HL-60/S4 (cell line): ENCODE measurements at regions not wholly inside any gene's neighbourhood (a gene's known extent, or its start where the extent isn't known, plus 50 kb on each side); places are given as distances from the start of the nearest gene placed in this dataset.
"Not testable (repeated sequence)": the region's sequence is repeated elsewhere in the genome, so short reads cannot be mapped to it uniquely, and the experiment has no call there.

Source experiments
- in situ Hi-C: fragments of 300-500 bp; cut with MboI; formaldehyde crosslinking; loops from 2 replicates; pipeline ENCODE4 v1.14.3; 2022; ENCODE audit warnings: low sequenced_read_pairs

DNA sequence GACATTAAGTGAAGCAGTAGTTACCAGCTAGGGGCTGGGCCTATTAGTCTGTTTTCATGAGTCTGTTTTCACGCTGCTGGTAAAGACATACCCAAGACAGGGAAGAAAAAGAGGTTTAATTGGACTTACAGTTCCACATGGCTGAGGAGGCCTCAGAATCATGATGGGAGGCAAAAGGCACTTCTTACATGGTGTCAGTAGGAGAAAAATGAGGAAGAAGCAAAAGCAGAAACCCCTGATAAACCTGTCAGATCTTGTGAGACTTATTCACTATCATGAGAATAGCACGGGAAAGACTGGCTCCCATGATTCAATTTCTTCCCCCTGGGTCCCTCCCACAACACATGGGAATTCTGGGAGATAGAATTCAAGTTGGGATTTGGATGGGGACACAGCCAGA is 108.0 kb upstream of the LNX1 start:
- in situ Hi-C loops: not testable (repeated sequence)

DNA sequence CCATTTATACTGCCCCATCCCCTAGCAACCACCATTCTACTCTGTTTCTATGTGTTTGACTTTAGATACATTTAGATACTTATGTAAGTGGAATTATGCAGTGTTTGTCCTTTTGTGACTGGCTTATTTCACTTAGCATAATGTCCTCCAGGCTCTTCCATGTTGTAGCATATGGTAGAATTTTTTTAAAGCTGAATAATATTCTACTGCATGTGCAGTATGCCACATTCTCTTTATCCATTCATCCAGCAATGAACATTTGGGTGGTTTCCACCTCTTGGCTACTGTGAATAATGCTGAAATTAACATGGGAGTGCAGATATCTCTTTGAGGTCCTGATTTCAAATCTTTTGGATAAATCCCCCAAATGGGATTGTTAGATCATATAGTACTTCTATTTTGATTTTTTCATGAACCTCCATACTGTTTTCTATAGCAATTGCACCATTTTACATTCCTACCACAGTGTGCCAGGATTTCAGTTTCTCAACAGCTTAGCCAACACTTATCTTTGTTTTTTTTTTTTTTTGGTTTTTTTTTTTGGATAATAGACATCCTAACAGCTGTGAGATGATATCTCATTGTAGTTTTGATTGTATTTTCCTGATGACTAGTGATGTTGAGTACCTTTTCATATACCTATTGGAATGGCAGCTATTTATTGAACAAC is 105.9 kb upstream of the LNX1 start:
- in situ Hi-C loops: no loop called here

DNA sequence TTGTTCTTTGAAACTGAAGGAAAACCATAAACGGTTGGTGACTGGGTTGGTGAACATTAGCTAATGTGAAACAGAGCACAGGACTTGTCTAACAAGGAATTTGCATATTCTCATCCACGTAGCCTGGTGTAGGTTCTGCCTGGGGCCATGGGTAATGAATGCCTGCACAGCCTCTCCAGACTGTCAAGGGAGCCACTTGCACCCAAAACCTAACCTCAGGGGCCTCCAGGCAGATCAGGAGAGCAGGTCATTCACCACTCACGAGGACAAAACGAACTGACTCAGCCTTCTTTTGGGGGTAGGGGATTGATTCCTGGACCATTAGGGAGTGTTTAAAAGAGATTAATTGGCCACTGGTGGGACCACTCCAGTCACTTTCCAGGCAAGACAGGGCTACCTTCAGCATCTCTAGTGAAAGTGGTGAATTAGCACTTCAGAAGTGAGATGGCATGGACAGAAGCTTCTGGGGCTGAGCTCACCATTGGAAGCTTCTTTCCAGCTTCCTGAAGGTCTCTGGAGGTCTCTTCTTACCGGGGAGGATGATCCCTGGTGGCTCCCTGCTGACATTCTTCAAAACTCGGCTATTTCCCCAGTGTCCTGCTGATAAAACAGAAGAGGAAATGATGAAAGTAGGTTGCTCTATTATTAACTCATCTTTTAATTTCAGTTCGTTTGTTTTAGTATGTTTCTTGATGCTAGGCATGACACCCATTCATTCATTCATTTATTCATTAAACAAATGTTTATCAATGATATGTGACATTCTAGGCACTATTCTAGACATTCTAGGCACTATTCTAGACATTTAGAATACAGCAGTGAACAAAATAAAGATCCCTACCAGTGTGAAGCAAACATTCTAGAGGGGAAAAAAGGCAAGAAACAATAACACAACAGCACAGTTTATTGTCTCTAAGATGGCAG is 104.5 kb upstream of the LNX1 start:
- in situ Hi-C loops: no loop called here

DNA sequence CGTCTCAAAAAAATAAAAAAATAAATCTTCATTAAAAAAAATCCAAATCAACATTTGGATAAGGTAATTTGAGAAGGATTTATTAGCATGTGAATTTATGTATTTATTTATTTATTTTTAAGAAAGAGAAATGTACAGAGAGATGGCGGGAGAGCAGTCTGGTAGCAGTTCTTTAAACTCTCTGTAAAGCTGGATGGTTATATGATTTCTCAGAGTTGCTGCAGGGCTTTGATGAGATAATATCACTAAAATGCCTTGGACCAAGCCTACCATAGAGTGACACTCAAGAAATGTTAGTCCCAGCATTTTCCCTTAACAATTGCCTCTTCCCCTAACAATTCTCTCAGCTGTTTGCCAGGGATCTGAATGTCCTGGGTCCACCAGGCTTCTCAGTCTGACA is 103.4 kb upstream of the LNX1 start:
- in situ Hi-C loops: no loop called here

DNA sequence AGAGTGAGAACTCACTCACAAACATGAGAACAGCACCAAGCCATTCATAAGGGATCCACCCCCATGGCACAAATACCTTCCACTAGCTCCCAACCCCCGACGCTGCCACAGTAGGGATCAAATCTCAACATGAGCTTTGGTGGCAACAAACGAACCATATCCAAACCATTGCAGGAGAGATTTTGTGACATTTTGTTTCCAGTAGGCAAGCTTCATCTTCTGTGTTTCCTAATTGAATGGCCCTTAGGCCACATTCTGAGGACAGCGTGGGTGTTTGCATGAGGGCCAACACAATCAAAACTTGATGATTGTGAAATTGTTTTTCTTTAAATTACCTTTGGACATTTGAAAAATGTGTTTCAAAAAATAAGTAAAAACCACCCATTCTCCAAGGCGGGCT is 102.6 kb upstream of the LNX1 start:
- in situ Hi-C loops: no loop called here

DNA sequence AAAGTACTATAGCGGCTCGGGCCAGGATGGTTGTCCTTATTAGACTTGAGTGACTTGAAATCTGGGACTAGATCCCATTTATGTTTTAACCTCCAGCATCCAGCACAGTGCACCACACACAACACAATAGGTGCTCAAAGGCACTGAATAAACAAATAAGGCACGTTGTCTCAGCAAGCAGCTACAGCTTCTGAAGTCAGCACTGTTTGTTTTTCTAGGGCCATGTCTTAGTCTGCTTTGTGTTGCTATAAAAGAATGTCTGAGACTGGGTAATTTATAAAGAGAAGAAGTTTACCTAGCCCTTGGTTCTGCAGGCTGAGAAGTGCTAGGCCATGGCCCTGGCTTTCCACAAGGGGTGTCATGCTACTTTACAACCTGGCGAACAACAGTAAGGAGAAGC is 102.1 kb upstream of the LNX1 start:
- in situ Hi-C loops: no loop called here

DNA sequence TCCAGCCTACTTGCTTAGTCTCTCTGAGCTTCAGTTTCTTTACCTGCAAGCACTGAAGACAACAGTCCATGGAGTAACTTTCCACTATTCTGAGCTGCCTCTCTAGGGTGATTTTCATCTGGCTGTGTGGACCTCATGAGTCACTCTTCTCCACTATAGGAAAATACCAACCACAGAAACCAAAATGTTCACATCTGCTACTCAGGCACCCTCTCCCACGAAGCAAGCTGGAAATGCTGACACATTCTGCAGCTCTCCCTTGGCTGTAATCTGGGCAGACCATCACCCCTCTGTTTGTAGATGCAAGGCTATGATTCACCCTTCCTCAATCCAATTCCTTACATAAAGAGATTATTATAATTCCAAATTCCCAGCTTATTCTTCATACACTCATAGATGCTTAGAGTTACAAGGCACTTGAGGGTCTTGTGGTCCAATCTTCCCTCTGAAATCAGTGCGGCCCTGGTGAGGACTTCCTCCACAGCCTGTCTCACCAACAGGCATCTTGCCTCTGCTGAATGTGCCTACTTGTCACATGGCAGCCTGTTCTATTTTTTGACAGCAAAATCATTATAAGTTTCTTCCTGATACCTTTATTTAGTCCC is 97.0 kb upstream of the LNX1 start:
- in situ Hi-C loops: no loop called here

DNA sequence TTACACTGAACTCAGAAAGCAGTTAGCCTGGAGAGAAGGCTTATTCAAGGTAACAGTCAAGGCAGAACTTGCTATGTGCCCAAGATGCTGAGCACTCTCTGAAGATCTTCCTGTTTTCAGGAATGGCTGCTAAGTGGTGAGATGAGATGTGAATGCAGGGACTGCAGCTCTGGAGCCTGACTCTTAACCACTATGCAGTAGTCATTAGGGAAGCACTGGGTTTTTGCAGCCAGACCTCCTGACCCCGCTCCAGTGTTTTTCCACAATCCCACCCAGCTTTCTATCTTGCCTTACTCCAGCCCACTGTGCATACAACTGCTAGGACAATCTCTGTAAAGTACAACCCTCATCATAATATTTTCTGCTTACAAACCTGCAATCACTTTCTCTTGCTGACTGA is 95.2 kb upstream of the LNX1 start:
- in situ Hi-C loops: no loop called here

DNA sequence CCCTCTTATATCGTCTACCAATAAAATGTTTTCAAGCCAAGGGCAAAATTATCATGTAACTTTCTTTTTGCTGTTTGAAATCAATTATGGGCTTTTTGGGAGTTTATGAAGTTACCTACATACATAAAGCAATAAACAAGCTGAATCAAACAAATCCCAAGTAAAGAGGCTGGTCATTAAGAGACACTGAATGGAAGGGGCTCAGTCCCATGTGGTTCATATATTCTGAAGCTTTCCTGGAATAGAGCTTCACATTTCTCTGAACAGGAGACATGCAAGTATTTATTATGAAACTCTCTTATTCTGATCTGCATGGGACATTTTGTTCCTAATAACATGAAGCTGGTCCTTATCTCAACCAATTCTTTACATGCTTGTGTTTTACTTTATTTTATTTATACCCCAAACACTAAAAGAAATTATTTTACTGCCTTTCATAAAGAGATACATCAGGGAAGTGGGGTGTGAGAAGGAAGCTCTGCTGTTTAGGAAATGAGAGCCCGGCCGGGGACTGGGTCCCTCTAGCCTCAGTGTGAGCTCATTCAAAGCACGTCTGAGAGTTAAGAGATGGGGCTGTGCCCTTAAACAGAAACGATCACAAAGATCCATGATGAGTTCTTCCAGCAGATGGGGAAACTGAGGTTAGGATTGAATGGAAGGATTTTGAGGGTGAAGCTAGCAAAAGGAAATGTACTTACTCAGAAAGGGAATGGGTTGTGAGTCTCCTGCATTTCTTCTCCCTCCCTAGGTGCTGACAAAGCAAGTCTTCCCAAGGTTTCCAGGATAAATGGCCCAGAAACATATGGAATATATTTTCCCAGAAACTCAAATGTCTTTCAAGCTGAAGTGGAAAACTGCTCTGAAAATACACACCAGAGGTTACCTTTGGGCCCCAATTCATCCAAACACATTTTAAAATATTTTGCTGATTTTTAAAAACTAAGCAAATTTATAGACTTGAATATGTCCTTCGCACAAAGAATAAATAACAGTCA is 93.1 kb upstream of the LNX1 start:
- in situ Hi-C loops: no loop called here

DNA sequence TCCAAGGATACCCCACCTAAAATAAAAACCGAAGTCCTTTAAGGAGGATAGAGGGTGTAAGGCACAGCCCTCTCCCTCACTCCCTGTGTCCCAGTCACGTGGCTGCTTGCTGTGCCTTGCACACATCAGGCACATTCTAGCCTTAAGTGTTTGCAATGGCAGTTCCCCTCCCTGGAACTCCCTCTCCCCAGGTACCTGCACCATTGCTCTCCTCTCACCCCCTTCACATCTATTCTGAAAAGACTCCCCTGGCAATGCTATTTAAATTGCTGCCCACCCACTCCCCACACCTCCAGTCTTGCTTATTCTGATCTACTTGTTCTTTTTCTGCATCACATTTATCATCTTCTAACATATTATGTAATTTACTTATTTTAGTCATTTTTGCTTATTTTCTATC is 91.6 kb upstream of the LNX1 start:
- in situ Hi-C loops: no loop called here

DNA sequence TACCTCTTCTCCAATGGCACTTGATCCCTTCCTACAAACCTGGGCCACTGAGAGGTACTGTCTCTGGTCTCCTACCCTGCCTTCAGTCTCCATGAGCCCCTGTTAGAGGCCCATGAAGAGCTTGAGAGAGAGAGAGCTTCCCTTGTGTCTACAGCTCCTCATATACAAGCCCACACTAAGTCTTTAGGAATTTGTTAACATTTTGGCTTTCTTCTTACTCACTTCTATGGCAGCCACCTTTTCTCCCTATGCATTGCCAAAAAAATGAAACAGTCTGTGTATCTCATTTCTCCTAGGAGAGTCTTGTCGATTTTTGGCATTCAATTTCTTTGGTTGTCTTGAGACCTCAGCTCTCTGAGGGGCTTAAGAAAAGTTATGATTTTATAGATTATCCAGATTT is 90.9 kb upstream of the LNX1 start:
- in situ Hi-C loops: no loop called here

DNA sequence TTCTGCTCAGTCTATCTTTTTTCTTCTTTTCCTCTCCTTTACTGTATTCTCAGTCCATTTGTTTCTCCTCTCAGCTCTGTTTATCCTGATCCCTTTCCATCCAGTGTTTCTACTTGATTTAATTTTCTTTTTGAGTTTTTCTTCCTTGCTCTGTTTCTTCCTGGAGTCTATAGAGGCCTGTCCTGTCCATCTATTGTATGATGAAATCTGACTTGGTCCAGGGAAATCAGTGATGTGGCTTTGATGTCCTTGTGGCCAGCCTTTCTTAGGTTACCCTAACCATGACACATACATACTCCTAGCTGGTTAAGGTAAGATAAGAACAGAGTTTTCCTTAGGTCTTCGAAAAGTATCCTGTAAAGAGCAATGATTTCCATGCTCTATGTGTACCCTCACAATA is 89.3 kb upstream of the LNX1 start:
- in situ Hi-C loops: no loop called here

DNA sequence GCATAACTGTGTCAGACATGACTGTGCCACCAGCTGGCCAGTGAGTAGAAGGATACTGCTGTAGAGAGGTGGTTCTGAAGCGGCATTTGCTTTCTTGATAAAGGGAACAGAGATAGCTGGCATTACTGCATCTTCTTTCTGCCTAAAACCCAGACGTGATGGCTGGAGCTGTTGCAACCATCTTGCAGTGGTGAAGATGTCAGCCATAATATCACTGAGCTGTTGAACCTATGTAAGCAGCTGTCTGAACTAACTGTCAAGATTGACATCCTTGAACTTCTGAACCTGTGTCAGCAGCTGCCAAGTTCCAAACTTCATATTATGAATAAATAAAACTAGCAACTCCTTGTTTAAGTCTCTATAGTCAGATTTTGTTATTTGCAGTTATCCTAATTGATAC is 88.9 kb upstream of the LNX1 start:
- in situ Hi-C loops: no loop called here

DNA sequence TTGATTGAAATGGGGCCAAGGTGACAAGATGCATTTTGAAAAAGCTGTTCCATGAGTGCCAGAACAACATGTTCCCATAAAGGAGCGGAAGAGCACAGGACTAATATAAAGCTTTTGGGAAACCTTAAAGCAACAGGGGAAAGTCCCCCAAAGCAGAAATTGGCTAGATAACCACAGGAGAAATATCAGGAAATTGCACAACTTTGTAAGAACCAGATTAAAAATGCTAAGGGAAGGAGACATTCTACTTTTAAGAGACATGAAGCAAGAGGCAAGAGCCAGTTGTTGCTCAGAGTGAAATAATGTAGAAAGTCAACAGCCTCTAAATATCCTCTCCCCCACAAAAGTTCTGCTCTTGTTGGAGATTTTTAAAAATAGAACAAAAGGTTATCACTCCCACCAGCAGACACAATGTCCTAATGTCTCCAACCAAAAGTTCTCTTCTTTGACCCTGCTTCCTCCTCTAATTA is 85.2 kb upstream of the LNX1 start:
- in situ Hi-C loops: no loop called here

DNA sequence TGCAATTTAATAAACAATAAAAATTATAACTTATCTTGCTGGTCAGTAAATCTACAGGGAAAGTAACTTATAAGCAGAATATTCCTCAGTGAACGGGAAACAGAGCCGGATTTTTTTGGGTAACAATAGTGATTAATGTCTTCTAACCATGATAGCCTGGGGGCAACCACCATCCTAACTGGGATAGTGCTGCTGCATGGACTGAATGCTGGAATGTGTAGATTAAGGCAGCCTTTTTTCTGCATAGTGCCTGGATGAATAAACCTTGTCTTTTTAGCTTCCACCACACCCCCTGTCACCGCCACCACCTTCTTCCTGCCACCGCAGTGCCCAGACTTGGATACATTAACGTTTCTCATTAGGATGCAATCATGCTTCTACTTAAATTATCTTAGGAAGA is 83.6 kb upstream of the LNX1 start:
- in situ Hi-C loops: no loop called here

DNA sequence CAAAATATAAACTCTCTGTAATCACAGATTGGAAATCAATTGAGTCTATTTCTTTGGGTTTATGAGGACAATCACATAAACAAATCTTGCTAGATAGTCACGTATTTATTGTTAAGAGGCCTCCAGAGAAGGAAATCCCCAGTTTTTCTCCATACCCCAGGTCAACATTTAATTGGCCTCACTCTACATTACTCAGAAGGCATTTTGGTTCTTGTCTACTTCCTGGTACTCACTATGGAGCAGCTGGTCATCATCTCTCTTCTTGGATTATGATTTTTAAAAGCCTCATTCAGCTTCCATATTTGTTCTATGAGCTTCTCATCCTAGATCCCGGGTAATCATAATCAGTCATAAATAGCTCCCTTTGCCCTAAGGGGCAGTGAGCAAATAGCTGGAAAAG is 81.6 kb upstream of the LNX1 start:
- in situ Hi-C loops: no loop called here

DNA sequence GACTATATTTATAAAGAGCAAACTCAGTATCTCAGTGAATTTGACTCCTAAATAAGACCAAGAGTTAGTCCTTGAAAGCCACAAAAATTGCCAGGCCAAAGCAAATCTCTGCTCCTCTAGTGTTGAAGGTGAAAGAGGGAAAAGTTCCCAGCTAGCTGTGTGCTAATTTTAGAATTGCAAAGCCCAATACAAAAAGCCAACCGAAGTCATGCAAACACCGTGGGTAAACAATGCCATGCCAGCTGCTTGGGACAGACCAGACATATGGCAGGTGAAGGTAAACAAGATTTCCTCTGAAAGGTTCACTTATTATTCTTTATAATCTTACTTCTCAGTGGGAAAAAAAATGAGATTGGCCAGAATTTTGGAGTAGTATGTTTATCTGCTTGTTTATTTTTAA is 80.5 kb upstream of the LNX1 start:
- in situ Hi-C loops: no loop called here

DNA sequence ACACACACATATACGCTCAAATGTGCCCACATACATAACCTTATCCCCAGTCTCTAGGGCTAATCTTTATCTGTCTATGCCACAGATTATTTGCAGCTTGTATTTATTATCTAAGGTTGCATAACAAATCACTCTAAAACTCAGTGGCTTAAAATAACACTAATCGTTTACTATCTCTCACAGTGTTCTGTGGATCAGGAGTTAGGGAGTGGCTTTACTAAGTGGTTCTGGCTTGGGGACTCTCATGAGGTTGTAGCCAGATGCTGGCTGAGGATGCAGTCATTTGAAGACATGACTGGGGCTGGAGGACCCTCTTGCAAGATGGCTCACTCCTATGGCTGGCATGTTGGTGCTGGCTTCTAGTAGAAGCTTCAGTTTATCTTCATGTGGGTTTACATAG is 68.5 kb upstream of the LNX1 start:
- in situ Hi-C loops: no loop called here

DNA sequence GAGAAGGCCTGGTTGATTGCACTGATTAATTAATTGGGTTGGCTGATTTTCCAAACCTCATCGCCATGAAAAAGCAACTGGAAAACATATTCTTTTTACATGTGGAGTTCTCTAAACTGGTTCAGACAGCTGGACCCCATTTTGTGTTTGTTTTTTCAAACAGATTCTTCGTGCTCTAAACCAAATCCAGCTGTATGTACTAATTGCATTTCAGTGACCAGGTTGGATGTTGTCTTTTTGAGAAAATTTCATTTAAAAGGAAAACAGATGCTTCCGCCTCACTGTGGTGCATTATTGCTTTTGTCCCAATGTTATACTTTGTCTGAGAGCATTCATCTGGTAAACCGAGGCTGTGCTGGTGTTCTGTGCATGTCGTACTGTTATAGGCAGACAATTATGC is 67.8 kb upstream of the LNX1 start:
- in situ Hi-C loops: no loop called here

DNA sequence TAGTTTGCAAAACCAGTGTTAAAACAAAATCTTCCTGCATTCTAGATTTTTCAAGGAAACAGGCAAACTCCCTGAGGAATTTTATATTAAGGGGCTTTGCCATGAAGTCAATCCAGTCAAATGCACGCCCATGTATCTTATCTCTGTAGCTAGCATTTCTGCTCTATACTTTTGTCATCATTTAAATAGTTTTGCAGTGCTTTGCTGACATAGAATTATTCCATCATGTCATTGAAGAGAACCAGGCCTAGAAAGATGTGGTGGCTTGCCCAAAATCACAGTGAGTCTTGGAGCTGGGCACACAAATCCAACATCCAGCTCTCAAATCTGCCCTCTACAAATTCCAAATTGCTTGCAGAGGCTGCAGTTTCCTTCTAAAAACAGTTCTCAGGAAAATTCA is 66.7 kb upstream of the LNX1 start:
- in situ Hi-C loops: no loop called here
